NT2/D1 (cell line): ENCODE measurements at regions not wholly inside any gene's neighbourhood (a gene's known extent, or its start where the extent isn't known, plus 50 kb on each side); places are given as distances from the start of the nearest gene placed in this dataset.

Source experiments
- YY1 ChIP-seq: IDR thresholded peaks from 2 replicates; pipeline ENCODE4 v1.6.1; 2011; ENCODE audit not compliant: insufficient read length, insufficient read depth
- ZNF274 ChIP-seq: IDR thresholded peaks from 2 replicates; pipeline ENCODE4 v1.6.1; 2011; ENCODE audit warnings: mild to moderate bottlenecking, low read depth, low read length

- TF ChIP-seq YY1, result no peak
- TF ChIP-seq ZNF274, result no peak
Measured at GRCh38 chr3:46112984-46113383, 85.7 kb upstream of the XCR1 start.
